ENCODE measurements at regions not wholly inside any gene's neighbourhood (a gene's known extent, or its start where the extent isn't known, plus 50 kb on each side); places are given as distances from the start of the nearest gene placed in this dataset.

GRCh38 chr17:33509331-33509730 lies 216.2 kb upstream of the ASIC2 start:
- WGBS (ENCODE audit: low lambda C conversion rate): 19% methylated on average over 7 of the region's 8 CpGs
- no peaks in the 10 kb centered on the region for H4K20me1 ChIP-seq (ENCODE audit: insufficient read depth, low read length)
- CTCF ChIA-PET (ENCODE audit: low intra/inter-chr PET ratio, low total read pairs): interaction anchor here (0.5 kb wide), 1 partner anchor 9 kb away, joined by 3 read pairs; no protein-coding TSS in a partner anchor
- intact Hi-C loops (cut with micrococcal nuclease; ENCODE audit: unreplicated experiment) (no loop called here), in situ Hi-C loops (cut with HindIII; ENCODE audit: extremely low pct_ligation_motif_present, low pct_unique_long_range_greater_than_20kb) (loop anchor here (25.0 kb wide), 1 partner anchor 472 kb away; no protein-coding TSS in a partner anchor)
- H3K4me3 ChIP-seq (replicated peaks in 1 of 3; ENCODE audit: insufficient read depth in 1 of 3, low read depth in 2 of 3, low read length in 3 of 3): no peak overlapping the region
- no peak overlapping the region for H2AFZ ChIP-seq (ENCODE audit: low read length)
- no peak overlapping the region for H3K9ac ChIP-seq (ENCODE audit: insufficient read depth, low read depth, low read length)
- no peak overlapping the region for H3K4me2 ChIP-seq (ENCODE audit: low read depth, low read length)
- H3K27me3 ChIP-seq (ENCODE audit: control insufficient read depth in 1 of 2, insufficient read depth in 2 of 2, low read length in 2 of 2): no peaks in the 10 kb centered on the region
- POLR2A ChIA-PET: no interaction called here
- BruUV-seq (replicated peaks): no TSS peak
- 0 out of 2 replicates have a peak, but pooled peaks cover 1% of the 10 kb centered on the region for H3K4me1 ChIP-seq (ENCODE audit: insufficient read depth, low read length)
- H3K36me3 ChIP-seq (replicated peaks in 1 of 2; ENCODE audit: control insufficient read depth in 1 of 2, insufficient read depth in 2 of 2, low read length in 2 of 2): no peaks in the 10 kb centered on the region
- TF ChIP-seq ZBTB21 (CRISPR knock-in tag; IDR thresholded peaks at IDR 0.05): no peak
- no peak for TF ChIP-seq ZNF44 (CRISPR knock-in tag; IDR thresholded peaks at IDR 0.05)
- no peak for TF ChIP-seq MAF1 (CRISPR knock-in tag; IDR thresholded peaks at IDR 0.05; ENCODE audit: borderline replicate concordance)
- TF ChIP-seq ZC3H4 (CRISPR knock-in tag; IDR thresholded peaks at IDR 0.05; ENCODE audit: borderline replicate concordance): no peak
- no peak for TF ChIP-seq TEF (CRISPR knock-in tag; IDR thresholded peaks at IDR 0.05)
- no peak for TF ChIP-seq ZNF296 (CRISPR knock-in tag; conservative IDR thresholded peaks at IDR 0.05)
- no peak for TF ChIP-seq TEAD2 (CRISPR knock-in tag; IDR thresholded peaks at IDR 0.05)
- no peak for TF ChIP-seq PAX8 (CRISPR knock-in tag; IDR thresholded peaks at IDR 0.05; ENCODE audit: borderline replicate concordance)
- no peak for DNase-seq (ENCODE audit: low spot score)
- no peak overlapping the region for H3K27ac ChIP-seq (ENCODE audit: extremely low read length, insufficient read depth, low read length)
- ATAC-seq: no peak
- no peak for FAIRE-seq
- H3K79me2 ChIP-seq (ENCODE audit: insufficient read depth, low read length): no peaks in the 10 kb centered on the region
- no peaks in the 10 kb centered on the region for H3K9me3 ChIP-seq (ENCODE audit: low read length)

- Histone ChIP-seq H3K9ac (ENCODE audit: insufficient read depth, low read depth, low read length) (no peak overlapping the region), H2AFZ (ENCODE audit: low read length) (no peak overlapping the region), H3K36me3 (replicated peaks in 1 of 2; ENCODE audit: control insufficient read depth in 1 of 2, insufficient read depth in 2 of 2, low read length in 2 of 2) (no peaks in the 10 kb centered on the region), H3K27me3 (ENCODE audit: control insufficient read depth in 1 of 2, insufficient read depth in 2 of 2, low read length in 2 of 2) (no peaks in the 10 kb centered on the region), H3K4me3 (replicated peaks in 1 of 3; ENCODE audit: insufficient read depth in 1 of 3, low read depth in 2 of 3, low read length in 3 of 3) (no peak overlapping the region), H3K4me1 (ENCODE audit: insufficient read depth, low read length) (0 out of 2 replicates have a peak, but pooled peaks cover 8% of the 10 kb centered on the region), H3K4me2 (ENCODE audit: low read depth, low read length) (no peak overlapping the region), H3K79me2 (ENCODE audit: insufficient read depth, low read length) (no peaks in the 10 kb centered on the region), H3K9me3 (ENCODE audit: low read length) (no peaks in the 10 kb centered on the region), H3K27ac (ENCODE audit: extremely low read length, insufficient read depth, low read length) (no peak overlapping the region), H4K20me1 (ENCODE audit: insufficient read depth, low read length) (no peaks in the 10 kb centered on the region)
- TF ChIP-seq SNAPC4 (CRISPR knock-in tag; IDR thresholded peaks at IDR 0.05): no peak
- no peak for TF ChIP-seq DDIT3 (CRISPR knock-in tag; IDR thresholded peaks at IDR 0.05)
- no peak for TF ChIP-seq ZNF616 (CRISPR knock-in tag; IDR thresholded peaks at IDR 0.05; ENCODE audit: low read depth)
- no peak for TF ChIP-seq ARID2 (CRISPR knock-in tag; IDR thresholded peaks at IDR 0.05; ENCODE audit: borderline replicate concordance)
- in situ Hi-C loops (cut with HindIII; ENCODE audit: extremely low pct_ligation_motif_present, low pct_unique_long_range_greater_than_20kb) (loop anchor here (25.0 kb wide), 1 partner anchor 474 kb away; no protein-coding TSS in a partner anchor), intact Hi-C loops (cut with micrococcal nuclease; ENCODE audit: unreplicated experiment) (no loop called here)
- FAIRE-seq (no peak), ATAC-seq (no peak), DNase-seq (ENCODE audit: low spot score) (no peak)
- ChIA-PET POLR2A (no interaction called here), CTCF (ENCODE audit: low intra/inter-chr PET ratio, low total read pairs) (no interaction called here)
- WGBS (ENCODE audit: low lambda C conversion rate): 3% methylated on average over 2 of the region's 2 CpGs
- no TSS peak for BruUV-seq (replicated peaks)
Observed at GRCh38 chr17:33511670-33512069, 218.6 kb upstream of the ASIC2 start.

All from HepG2 (cell line).